ENCODE measurements at regions not wholly inside any gene's neighbourhood (a gene's known extent, or its start where the extent isn't known, plus 50 kb on each side); places are given as distances from the start of the nearest gene placed in this dataset.

- TF ChIP-seq CTCF (IDR thresholded peaks at IDR 0.05) (no peak), POLR2A (IDR thresholded peaks at IDR 0.05) (no peak)
Observed at GRCh38 chr5:4674166-4674565, 466.0 kb upstream of the ADAMTS16 start.
